K562 (cell line): ENCODE measurements at regions not wholly inside any gene's neighbourhood (a gene's known extent, or its start where the extent isn't known, plus 50 kb on each side); places are given as distances from the start of the nearest gene placed in this dataset.

ENCODE experiments used
- ATAC-seq: fragments of 200-7000 bp; cut with Tn5 transposase; 3 replicates; pipeline ENCODE4 v1.9.1; 2020; ENCODE audit warnings: moderate library complexity
- BruUV-seq: library from RNA; stranded (reverse); fragments of 400-500 nt; replicated peaks from 2 replicates; lab custom pipeline; 2021; lab: Mats Ljungman, UMichigan
- CTCF ChIA-PET: fragments of 300-600 bp; formaldehyde crosslinking; extraction: SDS; loops from one replicate; lab custom pipeline; 2021; ENCODE audit warnings: low intra/inter-chr PET ratio; lab: Yijun Ruan, JAX
- POLR2A ChIA-PET: fragments of 300-600, 350-650 bp; sonication (Branson Sonifier 250); formaldehyde crosslinking; extraction: SDS; loops from one replicate; lab custom pipeline; 2021; ENCODE audit warnings: antibody characterized with exemption, inconsistent platforms; lab: Yijun Ruan, JAX
- DNase-seq, 4 experiments: peaks; one replicate each; pipeline versions ENCODE4 v3.0.0 to v3.0.0-alpha.2; 2011 to 2018; ENCODE audit warnings: low spot score in 3 of 4, mixed read lengths in 3 of 4; ENCODE audit errors: extremely low read depth in 1 of 4
- FAIRE-seq: peaks from 2 replicates; lab custom pipeline; 2011; peaks lifted over from hg19 to GRCh38; lab: Jason Lieb, UNC
- H2AFZ ChIP-seq: 2 replicates; pipeline ENCODE4 v1.6.0; 2011; ENCODE audit warnings: low read depth, low read length, control low read depth, inconsistent platforms
- H3K27ac ChIP-seq: fragments of 200-600 bp; 3 replicates; pipeline ENCODE4 v1.8.0; 2011; ENCODE audit warnings: low read depth, mild to moderate bottlenecking, control low read depth, inconsistent platforms, low read length, moderate library complexity, mixed read lengths; ENCODE audit errors: extremely low read depth
- H3K27me3 ChIP-seq, 2 experiments: fragments of 300-600 bp in 1 of 2; 2 replicates in 1 of 2; 3 replicates in 1 of 2; pipeline versions ENCODE4 v1.6.0 to v1.8.0; 2011; ENCODE audit warnings: inconsistent platforms in 2 of 2, low read length in 2 of 2, mild to moderate bottlenecking in 1 of 2, mixed read lengths in 1 of 2, moderate library complexity in 1 of 2; ENCODE audit not compliant: control insufficient read depth in 2 of 2, insufficient read depth in 2 of 2
- H3K36me3 ChIP-seq: fragments of 300-600 bp; 3 replicates; pipeline ENCODE4 v1.8.0; 2011; ENCODE audit warnings: mild to moderate bottlenecking, low read length, inconsistent platforms; ENCODE audit not compliant: control insufficient read depth, insufficient read depth
- H3K4me1 ChIP-seq, 2 experiments: fragments of 200-600 bp in 1 of 2; replicated peaks in 1 of 2; 2 replicates in 1 of 2; 3 replicates in 1 of 2; pipeline versions ENCODE4 v1.5.1 to v1.8.0; 2011; ENCODE audit warnings: inconsistent platforms in 2 of 2, low read length in 2 of 2, mild to moderate bottlenecking in 1 of 2, mixed read lengths in 1 of 2, moderate library complexity in 1 of 2; ENCODE audit not compliant: control insufficient read depth in 2 of 2, insufficient read depth in 2 of 2
- H3K4me2 ChIP-seq: 2 replicates; pipeline ENCODE4 v1.6.1; 2011; ENCODE audit warnings: low read length, control low read depth, inconsistent platforms, mixed read lengths; ENCODE audit not compliant: insufficient read depth
- H3K4me3 ChIP-seq: fragments of 200-600 bp; sonication (generic), shearing (Covaris generic); 2 replicates; pipeline ENCODE4 v1.5.1; 2016; ENCODE audit warnings: control low read depth, inconsistent platforms
- H3K79me2 ChIP-seq: fragments of 200-600 bp; 3 replicates; pipeline ENCODE4 v1.8.0; 2011; ENCODE audit warnings: low read length, inconsistent platforms; ENCODE audit not compliant: control insufficient read depth, insufficient read depth
- H3K9ac ChIP-seq, 2 experiments: 2 replicates each; pipeline versions ENCODE4 v1.6.0 to v1.6.1; 2011; ENCODE audit warnings: low read depth in 2 of 2, low read length in 2 of 2, control low read depth in 1 of 2, inconsistent platforms in 1 of 2, mild to moderate bottlenecking in 1 of 2, mixed read lengths in 1 of 2; ENCODE audit not compliant: insufficient read depth in 1 of 2
- H3K9me1 ChIP-seq: one replicate; pipeline ENCODE4 v1.6.0; 2011; ENCODE audit warnings: inconsistent platforms, mild to moderate bottlenecking, low read length, moderate library complexity; ENCODE audit not compliant: control insufficient read depth, insufficient read depth
- H3K9me3 ChIP-seq: replicated peaks from 2 replicates; pipeline ENCODE4 v1.5.1; 2011; ENCODE audit warnings: low read depth, low read length, inconsistent platforms; ENCODE audit not compliant: control insufficient read depth, insufficient read depth
- H4K20me1 ChIP-seq: replicated peaks from 2 replicates; pipeline ENCODE4 v1.6.1; 2011; ENCODE audit warnings: low read length, inconsistent platforms, mixed read lengths; ENCODE audit not compliant: control insufficient read depth, insufficient read depth
- ARID3B ChIP-seq: fragments of 250-450 bp; sonication (Bioruptor Pico); IDR thresholded peaks from 2 replicates; pipeline ENCODE4 v1.4.0; 2020; ENCODE audit warnings: borderline replicate concordance
- CTCFL ChIP-seq: IDR thresholded peaks from 2 replicates; pipeline ENCODE4 v1.6.1; 2011; ENCODE audit warnings: borderline replicate concordance, low read depth, mild to moderate bottlenecking, moderate library complexity, low read length; ENCODE audit not compliant: insufficient read depth, poor library complexity, severe bottlenecking
- E4F1 ChIP-seq: fragments of 250-450 bp; sonication (Bioruptor Pico); IDR thresholded peaks from 2 replicates; pipeline ENCODE4 v1.5.0; 2021; ENCODE audit warnings: mild to moderate bottlenecking, borderline replicate concordance
- HDAC2 ChIP-seq: fragments of 450-650 bp; IDR thresholded peaks from 2 replicates; pipeline ENCODE4 v1.6.1; 2016; ENCODE audit warnings: mild to moderate bottlenecking
- KAT8 ChIP-seq: fragments of 450-650 bp; IDR thresholded peaks from 2 replicates; pipeline ENCODE4 v1.6.1; 2016; ENCODE audit warnings: low read depth, mild to moderate bottlenecking
- MITF ChIP-seq: IDR thresholded peaks from 2 replicates; pipeline ENCODE4 v1.6.1; 2014; ENCODE audit warnings: antibody characterized with exemption
- NFYB ChIP-seq: IDR thresholded peaks from 2 replicates; pipeline ENCODE4 v1.6.1; 2011; ENCODE audit warnings: mild to moderate bottlenecking, moderate library complexity; ENCODE audit not compliant: insufficient read length; ENCODE audit errors: extremely low read depth
- PATZ1 ChIP-seq: fragments of 250-450 bp; sonication (Bioruptor Pico); IDR thresholded peaks from 2 replicates; pipeline ENCODE4 v1.5.0; 2020; ENCODE audit warnings: mild to moderate bottlenecking, borderline replicate concordance
- TBP ChIP-seq: optimal IDR thresholded peaks from 2 replicates; pipeline ENCODE3; 2011; ENCODE audit warnings: low read depth, low read length, improper control_type of control experiment
- U2AF1 ChIP-seq: fragments of 200-400 bp; formaldehyde crosslinking; optimal IDR thresholded peaks from 2 replicates; pipeline ENCODE3; 2017; ENCODE audit warnings: mild to moderate bottlenecking, low read depth, low read length, moderate library complexity
- ZNF133 ChIP-seq: fragments of 250-450 bp; sonication (Bioruptor Pico); IDR thresholded peaks from 2 replicates; pipeline ENCODE4 v1.4.0; 2020; ENCODE audit warnings: mild to moderate bottlenecking
- WGBS: fragments of 100-300 bp; shearing (Covaris generic); methylation state at CpG from one replicate; pipeline ENCODE4 v1.1.6; 2016; ENCODE audit warnings: low coverage, mixed read lengths; ENCODE audit not compliant: insufficient coverage; ENCODE audit errors: missing lambda C conversion rate; 5-methylcytosine and 5-hydroxymethylcytosine counted together
- in situ Hi-C: fragments of 300-500 bp; cut with MboI; formaldehyde crosslinking; loops from 4 replicates; pipeline ENCODE4 v1.15.0; 2018; ENCODE audit warnings: inconsistent platforms, mixed read lengths
- intact Hi-C: fragments of 100-400 bp; cut with micrococcal nuclease; formaldehyde crosslinking; loops from 2 replicates; pipeline ENCODE4 v1.14.2; 2022

- no peak for TF ChIP-seq MITF
- TF ChIP-seq ARID3B (CRISPR knock-in tag) = no peak
- no peak for TF ChIP-seq U2AF1
- TF ChIP-seq HDAC2 = no peak
- TF ChIP-seq, all 486 proteins: peak for 0
Measured at GRCh38 chr1:55836086-55836485, 620.9 kb upstream of the USP24 start (continued).

GRCh38 chr1:55833529-55834091 is 618.4 kb upstream of the USP24 start:
- no peaks in the 10 kb centered on the region for H3K79me2 ChIP-seq
- H3K36me3 ChIP-seq = no peaks in the 10 kb centered on the region
- in situ Hi-C loops = no loop called here
- H3K27me3 ChIP-seq = no peaks in the 10 kb centered on the region
- BruUV-seq = no TSS peak
- no peak overlapping the region for H3K4me3 ChIP-seq
- H3K9me3 ChIP-seq = no peaks in the 10 kb centered on the region
- H3K9me1 ChIP-seq = no peaks in the 10 kb centered on the region
- H3K4me1 ChIP-seq = no peaks in the 10 kb centered on the region
- ATAC-seq (no peak), DNase-seq (no peak), FAIRE-seq (no peak)
- H3K27ac ChIP-seq = no peak overlapping the region
- H3K9ac ChIP-seq = no peak overlapping the region
- H4K20me1 ChIP-seq = no peaks in the 10 kb centered on the region
- intact Hi-C loops = no loop called here
- ChIA-PET CTCF (no interaction called here), POLR2A (no interaction called here)
- H3K4me2 ChIP-seq = no peak overlapping the region
- WGBS = 0% methylated on average over 2 of the region's 2 CpGs
- H2AFZ ChIP-seq = no peak overlapping the region
- TF ChIP-seq E4F1 (no peak), KAT8 (no peak), TBP (no peak), PATZ1 (CRISPR knock-in tag) (no peak), CTCFL (no peak), ZNF133 (CRISPR knock-in tag) (no peak), NFYB (no peak)
